NB4 (cell line): ENCODE measurements at regions not wholly inside any gene's neighbourhood (a gene's known extent, or its start where the extent isn't known, plus 50 kb on each side); places are given as distances from the start of the nearest gene placed in this dataset.

Source experiments
- CTCF ChIP-seq: IDR thresholded peaks from one replicate; pipeline ENCODE4 v1.5.1; 2012; ENCODE audit warnings: low read depth, low read length
- POLR2A ChIP-seq: IDR thresholded peaks from 2 replicates; pipeline ENCODE4 v1.6.1; 2011; ENCODE audit warnings: mild to moderate bottlenecking; ENCODE audit not compliant: insufficient read length; ENCODE audit errors: extremely low read depth
- TF ChIP-seq, protein P1 (sequence below): IDR thresholded peaks from 2 replicates; pipeline ENCODE4 v1.6.1; 2011; ENCODE audit warnings: low read depth, low read length

DNA sequence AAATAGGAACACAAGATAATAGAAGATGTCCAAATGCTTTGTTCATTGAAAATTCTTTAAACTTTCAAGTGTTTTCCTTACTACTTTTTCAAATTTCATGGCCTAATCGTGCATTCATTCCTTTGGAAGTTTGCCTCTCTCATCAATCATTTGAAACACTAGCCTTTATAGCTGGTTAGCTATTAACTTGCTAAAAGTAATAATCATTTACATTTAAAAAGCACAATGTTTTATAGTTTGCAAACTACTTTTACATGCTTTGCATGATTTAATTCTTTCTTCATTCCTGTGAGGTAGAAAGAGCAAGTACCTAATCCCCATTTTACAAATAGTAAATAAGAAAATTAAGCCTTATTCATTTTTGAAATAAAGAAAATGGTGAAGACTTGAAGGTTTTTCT, 137.4 kb upstream of the SLC7A14 start:
- no peak for TF ChIP-seq POLR2A
- TF ChIP-seq CTCF: no peak
- TF ChIP-seq, protein P1, sequence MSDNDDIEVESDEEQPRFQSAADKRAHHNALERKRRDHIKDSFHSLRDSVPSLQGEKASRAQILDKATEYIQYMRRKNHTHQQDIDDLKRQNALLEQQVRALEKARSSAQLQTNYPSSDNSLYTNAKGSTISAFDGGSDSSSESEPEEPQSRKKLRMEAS: no peak
